ENCODE measurements at regions not wholly inside any gene's neighbourhood (a gene's known extent, or its start where the extent isn't known, plus 50 kb on each side); places are given as distances from the start of the nearest gene placed in this dataset.
"Not testable (repeated sequence)": the region's sequence is repeated elsewhere in the genome, so short reads cannot be mapped to it uniquely, and the experiment has no call there.

GRCh38 chr4:79850626-79851025, 222.4 kb downstream of the ANTXR2 start:
- DNase-seq (ENCODE audit: low read depth in 2 of 3, low spot score in 1 of 3), result no peak

- no peak for DNase-seq (ENCODE audit: low read depth in 2 of 3, low spot score in 1 of 3)
These were observed 224.7 kb downstream of the ANTXR2 start for GRCh38 chr4:79848329-79848728.

GRCh38 chr4:79847411-79847810, 225.6 kb downstream of the ANTXR2 start:
- no peak for DNase-seq (ENCODE audit: low read depth in 2 of 3, low spot score in 1 of 3)

- no peak for DNase-seq (ENCODE audit: low read depth in 2 of 3, low spot score in 1 of 3)
These were observed 230.9 kb downstream of the ANTXR2 start for GRCh38 chr4:79842162-79842561.

GRCh38 chr4:79833857-79834256, 239.2 kb downstream of the ANTXR2 start:
- no peak for DNase-seq (ENCODE audit: low read depth in 2 of 3, low spot score in 1 of 3)

- DNase-seq (ENCODE audit: low read depth in 2 of 3, low spot score in 1 of 3), result no peak
These were observed 241.1 kb downstream of the ANTXR2 start for GRCh38 chr4:79831701-79832514.

- no peak for DNase-seq (ENCODE audit: low read depth in 2 of 3, low spot score in 1 of 3)
These were observed 241.9 kb downstream of the ANTXR2 start for GRCh38 chr4:79831119-79831528.

GRCh38 chr4:79827283-79827682, 245.7 kb downstream of the ANTXR2 start:
- no peak for DNase-seq (ENCODE audit: low read depth in 2 of 3, low spot score in 1 of 3)

GRCh38 chr4:79823148-79823763, 249.8 kb downstream of the ANTXR2 start:
- DNase-seq (ENCODE audit: low read depth in 2 of 3, low spot score in 1 of 3), result no peak

GRCh38 chr4:79820427-79820826, 252.6 kb downstream of the ANTXR2 start:
- no peak for DNase-seq (ENCODE audit: low read depth in 2 of 3, low spot score in 1 of 3)

GRCh38 chr4:79807933-79808332, 265.1 kb downstream of the ANTXR2 start:
- not testable (repeated sequence) for DNase-seq (ENCODE audit: low read depth in 2 of 3, low spot score in 1 of 3)

GRCh38 chr4:79798047-79798446, 275.0 kb downstream of the ANTXR2 start:
- no peak for DNase-seq (ENCODE audit: low read depth in 2 of 3, low spot score in 1 of 3)

GRCh38 chr4:79796948-79797347, 276.1 kb downstream of the ANTXR2 start:
- DNase-seq (ENCODE audit: low read depth in 2 of 3, low spot score in 1 of 3), result no peak

GRCh38 chr4:79788884-79789283, 284.1 kb downstream of the ANTXR2 start:
- no peak for DNase-seq (ENCODE audit: low read depth in 2 of 3, low spot score in 1 of 3)

GRCh38 chr4:79780129-79780528, 292.9 kb downstream of the ANTXR2 start:
- no peak for DNase-seq (ENCODE audit: low read depth in 2 of 3, low spot score in 1 of 3)

- no peak for DNase-seq (ENCODE audit: low read depth in 2 of 3, low spot score in 1 of 3)
These were observed 300.5 kb downstream of the ANTXR2 start for GRCh38 chr4:79772510-79772909.

GRCh38 chr4:79764120-79764519, 308.9 kb downstream of the ANTXR2 start:
- no peak for DNase-seq (ENCODE audit: low read depth in 2 of 3, low spot score in 1 of 3)

GRCh38 chr4:79763486-79764075, 309.4 kb downstream of the ANTXR2 start:
- no peak for DNase-seq (ENCODE audit: low read depth in 2 of 3, low spot score in 1 of 3)

GRCh38 chr4:79759793-79760192, 313.2 kb downstream of the ANTXR2 start:
- DNase-seq (ENCODE audit: low read depth in 2 of 3, low spot score in 1 of 3), result no peak

- no peak for DNase-seq (ENCODE audit: low read depth in 2 of 3, low spot score in 1 of 3)
These were observed 315.4 kb downstream of the ANTXR2 start for GRCh38 chr4:79757600-79757999.

- no peak for DNase-seq (ENCODE audit: low read depth in 2 of 3, low spot score in 1 of 3)
These were observed 316.7 kb downstream of the ANTXR2 start for GRCh38 chr4:79756140-79756895.

- DNase-seq (ENCODE audit: low read depth in 2 of 3, low spot score in 1 of 3), result no peak
These were observed 324.2 kb downstream of the ANTXR2 start for GRCh38 chr4:79748835-79749234.

Measured in stimulated activated CD4-positive, alpha-beta T cell treated with anti-CD3 and anti-CD28 coated beads, Interleukin-12 subunit alpha, Interleukin-12 subunit beta, amount 100 ng/mL, for 48 hours (primary cell).